ENCODE measurements at regions not wholly inside any gene's neighbourhood (a gene's known extent, or its start where the extent isn't known, plus 50 kb on each side); places are given as distances from the start of the nearest gene placed in this dataset.

- no peaks in the 10 kb centered on the region for H3K27me3 Mint-ChIP-seq
- no peaks in the 10 kb centered on the region for H3K36me3 Mint-ChIP-seq
- H3K4me3 Mint-ChIP-seq = no peak overlapping the region
- no peak for DNase-seq (ENCODE audit: extremely low spot score, unreplicated experiment)
- H3K4me1 Mint-ChIP-seq (ENCODE audit: unreplicated experiment) = no peaks in the 10 kb centered on the region
- H3K9me3 Mint-ChIP-seq = no peaks in the 10 kb centered on the region
- TF ChIP-seq CTCF (conservative IDR thresholded peaks at IDR 0.05) = no peak
- H3K27ac Mint-ChIP-seq = no peak overlapping the region
Measured at GRCh38 chr2:137879121-137879520, 85.2 kb upstream of the HNMT start.

DNA sequence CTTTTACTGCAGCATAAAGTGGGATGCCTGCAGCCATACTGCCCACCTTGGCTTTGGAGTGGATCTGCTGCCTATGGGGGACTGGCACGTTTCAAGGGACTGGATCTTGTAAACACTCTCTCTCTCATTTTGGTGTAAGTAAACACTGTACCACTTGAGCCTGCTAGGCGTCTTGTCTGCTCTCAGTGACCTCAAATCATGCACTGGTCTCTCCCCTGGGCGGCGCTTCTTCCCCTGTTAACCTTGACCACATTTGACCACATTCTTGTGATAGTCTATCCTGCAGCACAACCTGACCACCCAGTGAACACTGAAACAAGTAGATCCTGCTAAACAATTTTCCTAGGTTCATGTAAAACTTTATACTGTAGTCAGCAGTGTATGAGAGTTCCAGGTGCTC, 82.6 kb upstream of the HNMT start:
- Mint-ChIP-seq H3K27ac (no peak overlapping the region), H3K36me3 (no peaks in the 10 kb centered on the region), H3K27me3 (peaks cover 6% of the 10 kb centered on the region), H3K4me1 (ENCODE audit: unreplicated experiment) (no peaks in the 10 kb centered on the region), H3K4me3 (no peak overlapping the region), H3K9me3 (no peaks in the 10 kb centered on the region)
- TF ChIP-seq CTCF (conservative IDR thresholded peaks at IDR 0.05) = no peak
- DNase-seq (ENCODE audit: extremely low spot score, unreplicated experiment) = no peak

DNA sequence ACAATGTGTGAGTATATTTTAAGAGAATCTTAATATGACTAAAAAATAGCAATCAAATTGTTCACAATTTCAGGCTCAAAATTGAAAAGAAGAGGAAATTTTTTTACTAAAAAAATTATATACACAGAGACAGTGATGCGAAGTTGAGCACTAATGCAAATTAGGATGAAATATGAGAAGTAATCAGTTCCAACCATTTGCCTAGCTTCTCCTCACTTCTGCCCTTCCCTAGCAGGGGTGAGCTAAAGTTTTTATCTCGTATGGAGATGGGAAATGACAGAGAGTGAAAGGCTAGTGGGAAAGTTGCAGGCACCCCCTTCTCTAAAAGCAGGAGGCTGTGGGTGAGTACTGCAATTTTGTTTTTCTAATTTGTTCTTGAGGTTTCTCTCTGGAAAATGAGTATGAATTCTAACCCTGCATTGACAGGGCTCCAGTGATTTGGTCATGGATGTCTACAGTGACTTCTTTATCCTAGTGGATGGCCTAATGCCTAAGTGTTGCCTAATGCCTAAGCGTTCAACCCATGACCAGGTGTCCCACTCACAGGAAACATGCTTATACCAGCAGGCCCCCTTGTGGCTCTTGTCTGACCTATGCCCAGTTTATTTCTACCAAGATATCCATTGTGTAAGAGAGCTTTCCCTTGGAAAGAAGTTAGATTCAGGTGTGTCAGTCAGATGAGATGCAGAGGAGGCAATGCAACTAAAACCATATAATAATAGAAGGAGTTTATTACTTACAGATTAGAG, 78.0 kb upstream of the HNMT start:
- no peaks in the 10 kb centered on the region for H3K9me3 Mint-ChIP-seq
- H3K27me3 Mint-ChIP-seq = peaks cover 6% of the 10 kb centered on the region
- H3K36me3 Mint-ChIP-seq = no peaks in the 10 kb centered on the region
- no peak overlapping the region for H3K4me3 Mint-ChIP-seq
- peak; percentile 32 for TF ChIP-seq CTCF (conservative IDR thresholded peaks at IDR 0.05)
- DNase-seq (ENCODE audit: extremely low spot score, unreplicated experiment) = no peak
- H3K27ac Mint-ChIP-seq = no peak overlapping the region
- H3K4me1 Mint-ChIP-seq (ENCODE audit: unreplicated experiment) = peaks cover 5% of the 10 kb centered on the region

- Mint-ChIP-seq H3K4me1 (ENCODE audit: unreplicated experiment) (peaks cover 13% of the 10 kb centered on the region), H3K4me3 (no peak overlapping the region), H3K36me3 (no peaks in the 10 kb centered on the region), H3K27me3 (peaks cover 6% of the 10 kb centered on the region), H3K27ac (no peak overlapping the region), H3K9me3 (no peaks in the 10 kb centered on the region)
- no peak for DNase-seq (ENCODE audit: extremely low spot score, unreplicated experiment)
- TF ChIP-seq CTCF (conservative IDR thresholded peaks at IDR 0.05) = peak; percentile 75
Measured at GRCh38 chr2:137888845-137889244, 75.4 kb upstream of the HNMT start.

- Mint-ChIP-seq H3K27me3 (no peaks in the 10 kb centered on the region), H3K9me3 (no peaks in the 10 kb centered on the region), H3K27ac (no peak overlapping the region), H3K36me3 (no peaks in the 10 kb centered on the region), H3K4me3 (no peak overlapping the region), H3K4me1 (ENCODE audit: unreplicated experiment) (peaks cover 13% of the 10 kb centered on the region)
- no peak for DNase-seq (ENCODE audit: extremely low spot score, unreplicated experiment)
- no peak for TF ChIP-seq CTCF (conservative IDR thresholded peaks at IDR 0.05)
Measured at GRCh38 chr2:137892739-137893138, 71.5 kb upstream of the HNMT start.

Measured in type B pancreatic cell (in vitro differentiated cells).